Renal pelvis (tissue), 1 donor: ENCODE measurements at regions not wholly inside any gene's neighbourhood (a gene's known extent, or its start where the extent isn't known, plus 50 kb on each side); places are given as distances from the start of the nearest gene placed in this dataset.

Source experiments
- DNase-seq: peaks from one replicate; pipeline ENCODE4 v3.0.0-alpha.2; 2013

GRCh38 chr11:80424012-80424695 lies 983.3 kb upstream of the TENM4 start:
- DNase-seq: no peak

DNA sequence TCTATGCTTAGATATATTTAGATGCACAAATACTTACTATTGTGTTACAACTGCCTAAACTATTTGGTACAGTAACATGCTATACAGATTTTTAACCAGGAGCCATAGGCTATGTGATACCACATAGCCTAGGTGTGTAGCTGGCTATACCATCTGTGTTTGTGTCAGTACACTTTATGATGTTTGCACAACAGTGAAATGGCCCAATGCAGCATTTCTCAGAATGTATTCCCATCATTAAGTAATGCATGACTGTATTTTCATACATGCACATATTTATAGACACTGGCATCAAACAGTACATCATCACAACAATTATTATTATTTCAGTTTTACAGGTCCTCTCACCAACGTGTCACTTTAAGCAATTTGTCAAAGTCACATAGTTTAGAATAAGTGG lies 979.5 kb upstream of the TENM4 start:
- DNase-seq: no peak

- DNase-seq: no peak
These were observed 976.9 kb upstream of the TENM4 start for GRCh38 chr11:80417681-80418080.

GRCh38 chr11:80415580-80415979 lies 974.8 kb upstream of the TENM4 start:
- DNase-seq: no peak

DNA sequence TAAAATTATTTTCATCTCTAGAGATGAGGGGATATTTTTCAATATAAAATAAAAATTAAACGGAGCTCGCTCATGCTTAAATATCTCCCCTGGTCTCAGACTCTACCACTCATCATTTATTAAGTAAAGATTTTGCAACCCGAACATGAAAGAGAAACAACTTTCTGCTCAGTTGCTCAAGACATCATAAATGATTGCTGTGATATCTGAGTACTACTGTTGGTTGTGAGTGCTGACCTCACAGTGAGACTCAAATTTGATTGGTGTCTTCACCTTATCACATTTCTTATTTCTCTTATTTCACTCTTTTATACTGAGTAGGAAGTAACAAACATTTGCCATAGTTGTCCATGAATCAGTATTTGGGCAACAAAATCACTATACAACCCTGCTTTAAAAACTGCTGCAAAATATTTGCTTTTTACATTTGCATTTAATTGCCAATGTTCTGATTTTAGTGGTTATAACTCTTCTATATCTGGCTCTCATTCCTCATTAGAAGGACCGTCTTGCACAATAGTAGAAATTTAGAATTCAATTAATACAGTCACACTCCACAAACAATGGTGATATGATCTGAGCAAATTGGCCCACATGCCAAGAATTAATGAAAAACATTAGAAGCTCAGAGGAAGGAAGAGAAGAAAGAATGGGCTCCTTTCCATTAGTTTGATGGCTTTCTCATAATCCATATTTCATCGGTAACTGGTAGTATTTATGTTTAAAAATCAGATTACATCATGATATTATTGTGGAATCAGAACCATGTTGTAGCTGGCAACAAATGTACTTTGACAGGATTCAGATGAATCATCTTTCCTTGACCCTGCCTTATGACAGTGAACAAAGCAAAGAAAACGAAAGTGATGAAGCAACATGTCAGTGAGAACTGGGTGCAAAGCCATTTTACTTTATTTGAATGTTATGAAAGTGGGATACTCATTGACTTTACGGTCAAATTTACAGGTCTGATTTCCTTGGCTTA lies 973.6 kb upstream of the TENM4 start:
- no peak for DNase-seq

DNA sequence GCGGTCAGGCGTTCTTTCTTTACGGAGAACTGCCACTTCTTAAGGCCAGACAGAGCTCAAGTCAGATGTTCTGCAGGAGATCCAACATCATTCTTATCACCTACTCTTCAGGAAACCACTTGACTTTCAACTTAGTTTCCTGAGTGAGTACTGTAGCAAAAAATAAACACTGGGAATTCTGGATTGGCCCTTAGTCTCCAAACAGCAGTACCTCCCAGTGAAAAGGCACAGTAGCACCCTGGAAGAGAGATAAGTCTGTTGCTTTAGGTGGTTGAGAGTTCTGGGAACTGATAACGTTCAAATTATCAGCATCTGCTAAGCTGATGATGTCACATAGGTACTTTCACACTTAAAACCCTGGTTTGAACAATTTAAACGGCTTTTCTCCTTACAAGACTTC lies 971.8 kb upstream of the TENM4 start:
- DNase-seq: no peak

GRCh38 chr11:80393210-80393609 lies 952.4 kb upstream of the TENM4 start:
- DNase-seq: no peak

- no peak for DNase-seq
These were observed 949.7 kb upstream of the TENM4 start for GRCh38 chr11:80390505-80390904.

DNA sequence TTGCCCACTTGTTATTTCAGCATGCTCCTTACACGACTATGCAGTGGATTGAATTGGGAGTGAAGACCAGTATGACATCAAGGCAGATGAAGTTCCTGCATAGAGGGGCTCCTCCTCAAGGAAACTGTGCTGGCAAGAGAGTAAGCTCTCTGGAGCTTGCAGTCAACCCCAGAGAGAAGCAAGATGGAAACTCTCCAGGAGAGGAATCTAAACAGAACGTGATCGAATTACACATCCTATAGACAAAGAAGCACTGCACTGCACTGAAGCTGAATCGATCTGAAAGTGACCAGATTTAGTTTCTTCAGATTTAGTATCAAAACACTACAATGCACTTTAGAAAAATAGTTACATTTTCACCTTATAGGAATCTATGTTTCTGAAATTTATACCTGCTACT lies 947.7 kb upstream of the TENM4 start:
- no peak for DNase-seq

DNA sequence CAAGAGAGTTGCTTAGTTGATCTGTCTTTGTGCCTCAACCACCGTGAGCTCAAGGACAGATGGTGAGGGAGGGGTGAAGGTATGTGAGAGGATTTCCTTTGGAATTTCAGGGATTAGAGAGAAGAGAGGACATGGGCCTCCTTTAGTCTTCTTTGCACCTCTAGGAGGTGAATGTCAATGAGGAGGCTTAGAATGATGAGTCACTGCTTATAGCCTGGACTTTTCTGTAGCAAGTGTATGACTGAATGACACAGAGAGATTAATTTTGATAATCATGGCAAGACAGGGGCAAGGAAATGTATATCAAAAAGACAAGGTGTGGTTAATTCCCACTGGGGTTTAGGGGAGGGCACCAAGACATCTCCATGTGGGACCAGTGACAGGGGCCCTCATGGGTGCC lies 947.3 kb upstream of the TENM4 start:
- DNase-seq: no peak

DNA sequence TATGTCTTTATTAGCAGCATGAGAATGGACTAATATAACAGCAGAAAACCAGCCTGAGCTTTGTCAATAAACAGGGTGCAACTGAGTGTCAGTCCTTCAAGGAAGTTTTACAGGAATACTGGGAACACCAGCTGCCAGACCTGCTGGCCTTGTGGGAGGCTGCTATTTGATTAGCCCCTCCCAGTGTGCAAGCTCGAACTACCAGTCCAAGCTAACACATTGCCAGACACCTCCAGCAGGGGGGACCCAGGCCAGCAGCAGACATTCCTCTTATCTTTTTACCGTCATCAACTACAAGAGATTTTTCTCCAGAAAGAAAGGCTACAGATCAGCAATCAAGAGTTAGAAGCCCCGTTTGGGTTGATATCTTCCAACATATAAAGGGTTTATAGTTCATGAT lies 942.8 kb upstream of the TENM4 start:
- no peak for DNase-seq

DNA sequence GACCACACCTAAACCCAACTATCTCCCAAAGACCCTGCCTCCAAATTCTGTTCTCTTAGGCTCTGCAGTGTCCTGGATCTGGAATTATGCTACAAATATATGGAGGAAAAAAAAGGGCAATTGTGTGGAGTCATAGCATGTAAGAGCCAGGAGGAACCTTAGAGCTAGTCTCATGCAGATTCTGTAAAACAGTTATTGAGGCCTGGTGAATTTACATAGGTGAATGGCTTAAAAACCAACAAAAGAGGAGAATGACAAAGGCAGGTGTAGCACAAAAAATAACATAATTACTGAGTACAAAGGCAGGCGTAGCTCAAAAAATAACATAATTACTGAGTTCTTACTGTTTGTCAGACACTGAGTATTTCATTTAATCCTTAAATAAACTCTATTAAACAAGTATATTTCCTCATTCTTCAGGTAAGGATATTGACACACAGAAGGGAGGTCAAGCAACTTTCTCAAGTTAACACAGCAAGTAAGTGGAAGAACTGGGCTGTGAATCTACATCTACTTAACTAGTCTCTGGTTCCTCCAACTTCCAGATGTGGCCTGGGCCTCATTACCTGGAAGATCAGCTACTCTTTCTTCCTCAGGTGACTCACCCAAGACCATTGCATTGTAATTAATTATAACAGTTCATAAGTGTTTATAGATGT lies 938.9 kb upstream of the TENM4 start:
- DNase-seq: no peak

DNA sequence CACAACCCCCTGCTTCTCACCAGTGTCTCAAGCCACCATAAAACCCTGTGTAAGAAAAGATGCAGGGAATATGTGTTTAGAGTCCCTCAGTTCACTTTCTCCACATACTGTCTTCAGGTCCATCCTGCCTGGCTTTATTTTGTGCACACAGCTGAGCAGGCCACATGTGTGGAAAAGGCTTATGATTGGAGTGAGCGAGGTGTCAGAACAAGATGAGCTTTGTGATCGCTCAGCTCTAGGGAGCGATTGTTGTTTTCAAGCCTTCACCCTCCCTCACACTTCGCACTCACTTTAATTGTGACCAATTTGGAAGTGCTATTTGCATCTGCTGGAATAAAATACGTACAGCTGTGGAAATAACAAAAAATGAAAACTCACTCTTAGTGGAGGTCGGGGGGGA lies 931.1 kb upstream of the TENM4 start:
- DNase-seq: no peak

DNA sequence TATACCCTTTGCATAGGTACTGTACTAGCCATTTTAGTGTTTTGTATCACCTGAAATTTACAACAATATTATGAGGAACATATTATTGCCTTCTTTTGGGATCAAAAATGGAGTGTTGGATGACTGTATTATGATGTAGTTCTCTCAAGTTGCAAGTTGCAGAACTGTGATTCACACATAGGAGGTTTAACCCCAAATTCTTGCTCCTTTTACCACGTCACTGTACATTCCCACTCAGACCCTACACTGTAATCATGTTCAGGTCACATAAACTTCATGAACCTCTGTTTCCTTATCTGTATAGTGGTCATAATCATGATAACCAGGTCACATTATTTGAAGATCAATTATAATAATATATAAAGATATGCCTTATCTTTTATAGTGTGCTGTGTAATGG lies 925.1 kb upstream of the TENM4 start:
- DNase-seq: no peak

DNA sequence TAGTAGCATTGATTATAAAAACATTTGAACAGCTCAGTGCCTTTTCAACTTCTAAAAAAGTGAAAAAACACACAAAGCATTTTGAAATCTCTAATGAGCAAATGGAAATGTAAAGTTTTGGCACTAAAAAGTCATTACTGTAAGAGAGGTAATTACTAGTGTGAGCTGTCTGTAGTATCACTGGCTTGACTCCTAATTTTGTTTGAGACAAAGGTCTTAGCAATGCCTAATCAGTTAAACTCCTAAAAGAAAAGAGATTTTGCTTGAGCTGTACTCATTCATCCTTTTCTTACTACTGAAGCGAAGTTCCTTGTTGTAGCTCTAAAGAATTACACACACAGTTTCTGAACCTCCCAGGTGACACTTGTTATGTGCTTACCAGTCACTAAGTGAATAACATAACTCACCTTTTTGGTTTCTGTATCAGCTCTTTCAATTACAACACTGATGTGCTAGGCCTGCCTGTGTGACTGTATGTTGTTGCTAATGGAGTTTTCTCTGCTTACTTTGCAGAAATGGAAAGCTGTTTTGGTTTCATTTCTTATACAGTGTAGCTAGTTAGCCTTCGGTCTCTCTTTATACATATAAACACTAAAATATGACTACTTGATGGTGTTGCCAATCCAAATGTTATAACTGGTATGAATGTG lies 924.4 kb upstream of the TENM4 start:
- DNase-seq: no peak

DNA sequence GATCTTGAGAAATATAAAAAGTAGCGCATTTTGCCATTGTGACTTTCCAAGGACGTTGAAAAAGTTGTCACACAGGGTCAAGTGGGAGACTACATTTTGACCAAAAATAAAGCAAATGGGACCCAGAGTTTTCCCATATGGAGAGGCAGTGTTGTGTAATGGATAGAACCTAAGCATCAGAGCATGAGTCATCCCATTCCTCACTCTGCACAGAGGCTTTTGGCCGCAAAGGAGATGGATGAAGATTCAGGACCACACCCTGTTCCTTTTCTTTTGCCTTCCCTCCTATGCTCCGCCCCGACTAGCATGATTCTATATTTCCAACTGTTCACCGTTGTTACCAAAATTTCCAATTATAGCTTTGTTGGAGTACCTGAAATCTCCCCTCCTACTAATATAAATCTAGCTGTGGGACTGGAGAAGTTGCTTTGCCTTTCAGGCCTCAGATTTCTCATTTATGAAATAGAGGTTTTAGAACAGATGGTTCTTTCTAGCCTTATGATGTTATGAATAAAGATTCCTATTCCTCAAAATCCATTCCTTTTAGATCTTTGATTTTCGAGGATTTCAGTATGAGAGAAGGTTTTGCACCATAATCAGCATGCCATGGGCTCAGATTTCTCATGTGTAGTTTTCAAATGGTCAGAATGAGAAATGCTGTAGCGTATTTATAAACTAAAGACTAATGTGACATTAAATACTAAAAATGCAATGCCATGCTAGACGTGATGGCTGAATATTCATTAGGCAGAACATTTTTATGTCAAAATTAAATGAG lies 921.9 kb upstream of the TENM4 start:
- DNase-seq: no peak

GRCh38 chr11:80355251-80355650 lies 914.4 kb upstream of the TENM4 start:
- DNase-seq: no peak

DNA sequence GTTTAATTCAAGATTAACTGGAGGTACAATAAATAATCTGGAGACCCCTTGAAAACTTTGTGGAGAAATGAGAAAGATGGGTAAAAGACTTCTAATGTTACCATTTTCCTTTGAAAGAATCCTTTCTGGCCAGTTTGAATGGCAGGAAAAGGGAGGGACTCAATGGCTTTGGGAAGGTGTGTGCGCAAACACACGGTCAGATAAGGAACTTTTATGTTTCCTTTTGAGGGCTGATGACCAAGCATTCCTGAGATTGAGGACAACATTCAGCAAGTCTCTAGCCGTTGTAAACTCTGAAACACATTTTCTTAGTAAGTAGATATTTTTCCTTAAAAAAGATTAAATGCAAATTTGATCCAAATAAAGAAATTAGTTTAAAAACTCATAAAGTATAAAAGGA lies 909.7 kb upstream of the TENM4 start:
- no peak for DNase-seq

DNA sequence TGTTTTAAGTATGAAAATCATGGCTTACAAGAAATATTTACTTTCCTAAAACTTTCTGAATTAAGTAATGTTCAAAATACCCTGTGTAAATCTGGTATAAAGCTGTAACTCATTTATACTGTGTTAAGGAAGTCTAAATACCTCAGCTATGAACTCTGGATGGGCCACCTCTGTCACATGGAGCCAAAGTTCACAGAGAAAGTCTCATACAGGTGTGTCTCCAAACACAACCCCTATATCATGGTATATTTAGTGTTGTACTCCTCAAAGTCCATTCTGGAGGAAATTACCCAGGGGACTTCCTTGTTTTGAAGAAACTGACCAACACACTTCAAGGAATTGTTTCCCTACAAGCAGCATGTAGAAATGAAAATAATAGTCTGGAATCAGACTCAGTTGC lies 909.2 kb upstream of the TENM4 start:
- no peak for DNase-seq

- no peak for DNase-seq
These were observed 905.7 kb upstream of the TENM4 start for GRCh38 chr11:80346353-80347059.

DNA sequence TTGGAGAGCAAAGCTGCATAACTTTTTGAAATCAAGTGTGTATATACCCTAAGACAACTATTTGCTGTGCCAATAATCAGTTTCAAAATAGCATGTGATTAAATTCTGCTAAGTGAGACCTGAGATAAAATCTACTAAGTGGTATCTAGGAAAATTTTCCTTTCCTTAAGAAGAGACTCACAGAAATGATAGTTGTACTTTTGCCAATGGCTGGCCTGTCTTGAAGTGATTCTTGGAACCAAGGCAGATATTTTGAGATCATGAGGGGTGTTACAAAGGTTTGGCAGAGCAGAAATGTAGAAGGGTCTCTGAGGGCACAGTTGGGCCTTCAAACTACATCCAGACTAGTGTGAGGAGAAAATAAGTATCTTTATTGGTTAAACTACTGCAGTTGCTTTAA lies 902.6 kb upstream of the TENM4 start:
- no peak for DNase-seq
